ENCODE measurements at regions not wholly inside any gene's neighbourhood (a gene's known extent, or its start where the extent isn't known, plus 50 kb on each side); places are given as distances from the start of the nearest gene placed in this dataset.

DNA sequence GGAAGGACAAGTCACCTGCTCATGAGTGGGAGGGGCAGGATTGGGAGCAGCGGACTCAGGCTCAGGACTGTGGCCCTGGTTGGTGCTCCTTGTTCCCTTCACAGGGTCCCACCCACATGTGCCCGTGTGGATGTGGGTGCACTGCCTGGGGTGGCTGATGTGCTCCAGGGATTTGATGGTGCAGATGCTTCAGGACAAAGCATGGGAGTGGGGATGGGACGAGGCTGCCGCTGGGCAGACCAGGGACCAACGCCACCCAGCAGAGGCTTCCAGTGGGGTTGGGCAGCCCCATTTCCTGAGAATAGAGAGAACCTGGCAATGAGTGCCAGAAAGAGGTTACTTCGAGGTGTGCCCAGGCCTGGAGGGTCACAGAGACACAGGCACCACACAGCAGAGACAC, 65.5 kb upstream of the IGLL5 start:
- TF ChIP-seq, protein P1, sequence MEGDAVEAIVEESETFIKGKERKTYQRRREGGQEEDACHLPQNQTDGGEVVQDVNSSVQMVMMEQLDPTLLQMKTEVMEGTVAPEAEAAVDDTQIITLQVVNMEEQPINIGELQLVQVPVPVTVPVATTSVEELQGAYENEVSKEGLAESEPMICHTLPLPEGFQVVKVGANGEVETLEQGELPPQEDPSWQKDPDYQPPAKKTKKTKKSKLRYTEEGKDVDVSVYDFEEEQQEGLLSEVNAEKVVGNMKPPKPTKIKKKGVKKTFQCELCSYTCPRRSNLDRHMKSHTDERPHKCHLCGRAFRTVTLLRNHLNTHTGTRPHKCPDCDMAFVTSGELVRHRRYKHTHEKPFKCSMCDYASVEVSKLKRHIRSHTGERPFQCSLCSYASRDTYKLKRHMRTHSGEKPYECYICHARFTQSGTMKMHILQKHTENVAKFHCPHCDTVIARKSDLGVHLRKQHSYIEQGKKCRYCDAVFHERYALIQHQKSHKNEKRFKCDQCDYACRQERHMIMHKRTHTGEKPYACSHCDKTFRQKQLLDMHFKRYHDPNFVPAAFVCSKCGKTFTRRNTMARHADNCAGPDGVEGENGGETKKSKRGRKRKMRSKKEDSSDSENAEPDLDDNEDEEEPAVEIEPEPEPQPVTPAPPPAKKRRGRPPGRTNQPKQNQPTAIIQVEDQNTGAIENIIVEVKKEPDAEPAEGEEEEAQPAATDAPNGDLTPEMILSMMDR (IDR thresholded peaks at IDR 0.05; ENCODE audit: low read length) = no peak
- no peak for TF ChIP-seq EZH2 (IDR thresholded peaks at IDR 0.05; ENCODE audit: borderline replicate concordance, low read length)

All from OCI-LY1 (cell line).